Upper lobe of left lung (tissue), 6 donors: ENCODE measurements at regions not wholly inside any gene's neighbourhood (a gene's known extent, or its start where the extent isn't known, plus 50 kb on each side); places are given as distances from the start of the nearest gene placed in this dataset.
"Not testable (repeated sequence)": the region's sequence is repeated elsewhere in the genome, so short reads cannot be mapped to it uniquely, and the experiment has no call there.

Experiments
- ATAC-seq, 2 donors: fragments of 200-7000 bp; cut with Tn5 transposase; one replicate each; pipeline ENCODE4 v1.9.1; 2022; ENCODE audit warnings: mild to moderate bottlenecking in 2 of 2, moderate library complexity in 2 of 2; ENCODE audit not compliant: low FRiP score in 2 of 2
- DNase-seq, 2 donors: peaks; one replicate each; pipeline ENCODE4 v3.0.0-alpha.2; 2019 to 2020
- H3K27ac ChIP-seq, 4 donors: fragments of 200-600 bp; sonication (generic); one replicate each; pipeline ENCODE4 v1.5.1; 2016 to 2019
- H3K27me3 ChIP-seq, 4 donors: fragments of 200-600 bp; sonication (generic); one replicate each; pipeline ENCODE4 v1.5.1; 2017 to 2019
- H3K36me3 ChIP-seq, 4 donors: fragments of 200-600 bp; sonication (generic); one replicate each; pipeline ENCODE4 v1.5.1; 2016 to 2019
- H3K4me1 ChIP-seq, 4 donors: fragments of 200-600 bp; sonication (generic); one replicate each; pipeline ENCODE4 v1.5.1; 2018 to 2019
- H3K4me3 ChIP-seq, 4 donors: fragments of 200-600 bp; sonication (generic); one replicate each; pipeline ENCODE4 v1.5.1; 2017 to 2019; ENCODE audit warnings: mild to moderate bottlenecking in 2 of 4, moderate library complexity in 1 of 4
- H3K9me3 ChIP-seq, 4 donors: fragments of 200-600 bp; sonication (generic); one replicate each; pipeline ENCODE4 v1.5.1; 2018 to 2019
- CTCF ChIP-seq, 6 experiments: fragments of 450-650 bp in 4 of 6; fragments of 200-600 bp in 2 of 6; sonication (generic) in 2 of 6; IDR thresholded peaks; one replicate each; pipeline ENCODE4 v1.5.1; 2016 to 2019; ENCODE audit warnings: antibody characterized with exemption in 6 of 6
- EP300 ChIP-seq, 4 donors: sonication (generic); formaldehyde crosslinking; IDR thresholded peaks; one replicate each; pipeline ENCODE4 v1.5.1; 2017; ENCODE audit warnings: antibody characterized with exemption in 4 of 4, control low read depth in 2 of 4
- POLR2A ChIP-seq, 4 donors: fragments of 450-650 bp; IDR thresholded peaks; one replicate each; pipeline ENCODE4 v1.5.1; 2016 to 2017; ENCODE audit warnings: antibody characterized with exemption in 4 of 4, mild to moderate bottlenecking in 2 of 4
- POLR2AphosphoS5 ChIP-seq, 2 donors: sonication (generic); formaldehyde crosslinking; IDR thresholded peaks; one replicate each; pipeline ENCODE4 v1.5.1; 2017; ENCODE audit warnings: antibody characterized with exemption in 2 of 2
- WGBS, 2 donors: methylation state at CpG; one replicate each; pipeline ENCODE4 v1.1.5; 2017 to 2018; 5-methylcytosine and 5-hydroxymethylcytosine counted together
- donor health status: DM: no; HTN: no; CAD: no; lungs with moderate emphysema.
- donor health status: DM: no; HTN: yes; CAD: no; lungs with severe emphysema.

- H3K9me3 ChIP-seq, result no peaks in the 10 kb centered on the region
- H3K27me3 ChIP-seq, result no peaks in the 10 kb centered on the region
- WGBS, 2 donors, result 86 to 89% methylated on average over 2 of the region's 2 CpGs
- H3K4me1 ChIP-seq, result no peaks in the 10 kb centered on the region
- H3K4me3 ChIP-seq, result no peak overlapping the region
- no peaks in the 10 kb centered on the region for H3K36me3 ChIP-seq
- TF ChIP-seq EP300 (IDR thresholded peaks at IDR 0.05) (no peak), POLR2A (IDR thresholded peaks at IDR 0.05) (no peak), POLR2AphosphoS5 (IDR thresholded peaks at IDR 0.05) (no peak), CTCF (IDR thresholded peaks at IDR 0.05) (no peak)
- DNase-seq (no peak), ATAC-seq (no peak)
- no peak overlapping the region for H3K27ac ChIP-seq
Measured at GRCh38 chr18:52244658-52245057, 95.3 kb upstream of the DCC start.

DNA sequence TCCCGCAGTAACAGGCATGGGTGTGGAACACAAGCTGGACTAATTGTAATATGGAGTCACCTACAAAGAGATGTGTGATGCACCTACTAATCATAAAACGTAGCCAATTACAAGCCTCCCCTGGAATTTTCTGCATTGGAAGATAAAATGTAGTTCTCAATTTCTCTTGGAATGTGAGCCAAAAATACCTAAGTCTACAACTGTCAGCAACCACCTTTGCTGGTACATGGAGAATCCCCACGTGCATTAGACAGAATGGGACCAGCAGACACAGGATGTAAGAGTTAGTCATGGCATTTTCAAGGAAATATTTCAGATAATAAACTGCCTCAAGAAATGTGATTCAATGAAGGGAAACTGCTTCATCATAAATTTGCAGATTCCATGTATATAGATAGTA lies 85.6 kb upstream of the DCC start:
- no peak overlapping the region for H3K27ac ChIP-seq
- no peaks in the 10 kb centered on the region for H3K27me3 ChIP-seq
- WGBS, 2 donors, result 77 to 87% methylated on average over 3 of the region's 3 CpGs
- H3K4me3 ChIP-seq, result no peak overlapping the region
- DNase-seq (no peak), ATAC-seq (no peak)
- no peaks in the 10 kb centered on the region for H3K36me3 ChIP-seq
- no peak for TF ChIP-seq CTCF (IDR thresholded peaks at IDR 0.05)
- no peaks in the 10 kb centered on the region for H3K4me1 ChIP-seq
- no peaks in the 10 kb centered on the region for H3K9me3 ChIP-seq

- ATAC-seq, DNase-seq, H3K4me1 ChIP-seq, H3K4me3 ChIP-seq, H3K9me3 ChIP-seq, H3K36me3 ChIP-seq, H3K27ac ChIP-seq, H3K27me3 ChIP-seq: not testable (repeated sequence)
- 65 to 81% methylated on average over 3 of the region's 3 CpGs for WGBS, 2 donors
Measured at GRCh38 chr18:52257417-52257816, 82.6 kb upstream of the DCC start.

DNA sequence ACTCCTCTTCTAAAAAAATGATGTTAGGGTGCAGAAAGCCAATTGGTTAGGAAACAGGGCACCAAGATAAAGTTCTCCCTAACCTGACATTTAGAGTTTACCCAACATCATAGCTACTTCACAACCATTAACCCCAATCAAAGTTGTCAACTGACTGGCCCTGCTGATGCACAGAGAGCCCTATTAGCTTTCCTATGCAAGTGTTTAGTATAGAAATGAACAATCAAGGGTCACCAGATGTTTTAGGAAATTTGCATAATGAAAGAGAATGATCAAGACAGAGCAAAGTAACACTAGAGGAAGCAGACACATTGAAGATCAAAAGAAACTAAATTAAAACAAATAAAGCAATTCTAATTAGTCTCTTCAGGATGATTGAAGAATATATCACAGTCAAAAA lies 64.2 kb upstream of the DCC start:
- no peak overlapping the region for H3K4me3 ChIP-seq
- no peak for TF ChIP-seq POLR2A (IDR thresholded peaks at IDR 0.05)
- no peak for TF ChIP-seq POLR2AphosphoS5 (IDR thresholded peaks at IDR 0.05)
- TF ChIP-seq CTCF (IDR thresholded peaks at IDR 0.05), result no peak
- no peak for TF ChIP-seq EP300 (IDR thresholded peaks at IDR 0.05)
- H3K36me3 ChIP-seq, result no peaks in the 10 kb centered on the region
- no peak overlapping the region for H3K27ac ChIP-seq
- DNase-seq, result no peak
- no peaks in the 10 kb centered on the region for H3K4me1 ChIP-seq
- no peaks in the 10 kb centered on the region for H3K27me3 ChIP-seq
- H3K9me3 ChIP-seq, result no peaks in the 10 kb centered on the region
- ATAC-seq, result no peak

DNA sequence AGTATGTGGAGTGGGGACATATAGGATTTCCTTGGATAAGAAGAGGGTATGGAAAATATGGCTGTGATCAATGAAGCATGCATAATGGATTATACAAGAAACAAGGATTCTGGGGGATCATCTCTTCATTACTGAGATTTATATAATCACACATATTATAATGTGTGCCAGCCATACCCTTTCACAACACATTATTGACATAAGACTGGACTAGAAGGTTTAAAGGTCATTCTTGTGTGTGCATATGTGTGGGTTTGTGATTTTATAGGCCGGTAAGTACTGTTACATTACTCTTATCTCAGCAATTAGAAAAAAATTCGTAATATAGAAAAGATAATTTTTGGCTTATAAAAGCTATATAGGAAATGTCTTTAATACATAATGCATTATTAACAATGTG lies 62.2 kb upstream of the DCC start:
- TF ChIP-seq POLR2AphosphoS5 (IDR thresholded peaks at IDR 0.05) (no peak), POLR2A (IDR thresholded peaks at IDR 0.05) (no peak), CTCF (IDR thresholded peaks at IDR 0.05) (no peak), EP300 (IDR thresholded peaks at IDR 0.05) (no peak)
- Histone ChIP-seq H3K9me3 (no peaks in the 10 kb centered on the region), H3K27ac (no peak overlapping the region), H3K4me1 (no peaks in the 10 kb centered on the region), H3K4me3 (no peak overlapping the region), H3K27me3 (no peaks in the 10 kb centered on the region), H3K36me3 (no peaks in the 10 kb centered on the region)
- DNase-seq (no peak), ATAC-seq (no peak)
- 61 to 72% methylated on average over 2 of the region's 2 CpGs for WGBS, 2 donors

DNA sequence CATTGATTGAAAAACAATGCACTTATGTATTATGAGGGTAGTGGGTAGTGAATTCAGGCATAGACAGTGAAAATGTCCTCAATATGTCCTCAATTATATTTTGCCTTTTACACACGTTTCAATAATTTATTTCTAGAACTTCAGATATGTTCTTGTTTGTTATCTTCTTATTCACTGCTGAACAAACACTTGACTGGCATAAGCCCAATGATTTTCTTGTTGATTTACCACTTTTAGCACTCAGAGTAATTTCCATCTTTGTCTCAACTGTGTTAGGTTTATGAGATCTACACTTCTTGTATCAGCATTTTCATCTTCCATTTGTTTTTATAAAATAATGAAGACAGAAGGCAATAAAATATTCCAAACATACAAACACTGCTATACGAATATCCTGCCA lies 61.8 kb upstream of the DCC start:
- 36 to 40% methylated on average over 2 of the region's 2 CpGs for WGBS, 2 donors
- Histone ChIP-seq H3K27ac (no peak overlapping the region), H3K36me3 (no peaks in the 10 kb centered on the region), H3K4me3 (no peak overlapping the region), H3K4me1 (no peaks in the 10 kb centered on the region), H3K9me3 (no peaks in the 10 kb centered on the region), H3K27me3 (no peaks in the 10 kb centered on the region)
- no peak for TF ChIP-seq CTCF (IDR thresholded peaks at IDR 0.05)
- TF ChIP-seq POLR2A (IDR thresholded peaks at IDR 0.05), result no peak
- ATAC-seq (no peak), DNase-seq (no peak)
